GM23248 (cell line): ENCODE measurements at regions not wholly inside any gene's neighbourhood (a gene's known extent, or its start where the extent isn't known, plus 50 kb on each side); places are given as distances from the start of the nearest gene placed in this dataset.

ENCODE experiments used
- DNase-seq: peaks from one replicate; pipeline ENCODE4 v3.0.0-alpha.2; 2015
- H2AFZ ChIP-seq: fragments of 200-600 bp; sonication (generic); 2 replicates; pipeline ENCODE4 v1.6.1; 2016; ENCODE audit warnings: antibody characterized with exemption
- H3F3A ChIP-seq: fragments of 200-600 bp; sonication (generic); 2 replicates; pipeline ENCODE4 v1.6.1; 2016; ENCODE audit warnings: mild to moderate bottlenecking, antibody characterized with exemption, mixed run types; ENCODE audit not compliant: insufficient read depth
- H3K27ac ChIP-seq: fragments of 200-600 bp; sonication (generic); 2 replicates; pipeline ENCODE4 v1.5.1; 2016; ENCODE audit warnings: mild to moderate bottlenecking
- H3K27me3 ChIP-seq: fragments of 200-600 bp; sonication (generic); replicated peaks from 2 replicates; pipeline ENCODE4 v1.6.1; 2016; ENCODE audit warnings: mild to moderate bottlenecking; ENCODE audit not compliant: insufficient read depth
- H3K36me3 ChIP-seq: fragments of 200-600 bp; sonication (generic); 2 replicates; pipeline ENCODE4 v1.6.1; 2016; ENCODE audit warnings: low read depth, mild to moderate bottlenecking
- H3K4me1 ChIP-seq: fragments of 200-600 bp; sonication (generic); 2 replicates; pipeline ENCODE4 v1.6.1; 2016; ENCODE audit warnings: mild to moderate bottlenecking; ENCODE audit not compliant: insufficient read depth
- H3K4me2 ChIP-seq: fragments of 200-600 bp; sonication (generic); one replicate; pipeline ENCODE4 v1.6.1; 2016; ENCODE audit warnings: mild to moderate bottlenecking; ENCODE audit not compliant: unreplicated experiment
- H3K4me3 ChIP-seq: fragments of 200-600 bp; sonication (generic); 2 replicates; pipeline ENCODE4 v1.5.1; 2016; ENCODE audit warnings: mild to moderate bottlenecking
- H3K79me2 ChIP-seq: fragments of 200-600 bp; sonication (generic); 2 replicates; pipeline ENCODE4 v1.6.1; 2016; ENCODE audit warnings: mild to moderate bottlenecking; ENCODE audit not compliant: insufficient read depth
- H3K9ac ChIP-seq: fragments of 200-600 bp; sonication (generic); 2 replicates; pipeline ENCODE4 v1.6.1; 2016; ENCODE audit warnings: mild to moderate bottlenecking
- H3K9me2 ChIP-seq: fragments of 200-600 bp; sonication (generic); 2 replicates; pipeline ENCODE4 v1.6.1; 2016; ENCODE audit warnings: mixed run types, mild to moderate bottlenecking, moderate library complexity; ENCODE audit not compliant: insufficient read depth
- H3K9me3 ChIP-seq: fragments of 200-600 bp; sonication (generic); one replicate; pipeline ENCODE4 v1.6.1; 2017; ENCODE audit warnings: low read depth
- H4K20me1 ChIP-seq: fragments of 200-600 bp; sonication (generic); 2 replicates; pipeline ENCODE4 v1.6.0; 2016; ENCODE audit not compliant: insufficient read depth
- EZH2 ChIP-seq: fragments of 200-600 bp; sonication (generic); IDR thresholded peaks from 2 replicates; pipeline ENCODE4 v1.6.1; 2018; ENCODE audit warnings: antibody characterized with exemption, mild to moderate bottlenecking; ENCODE audit not compliant: insufficient read depth, poor library complexity, severe bottlenecking
- EZH2phosphoT487 ChIP-seq: fragments of 200-600 bp; sonication (generic); IDR thresholded peaks from 2 replicates; pipeline ENCODE4 v1.6.1; 2018; ENCODE audit warnings: antibody characterized with exemption, moderate library complexity, mild to moderate bottlenecking, low read depth; ENCODE audit not compliant: insufficient read depth
- WGBS, 2 experiments: methylation state at CpG; one replicate each; pipeline ENCODE4 v1.1.6; 2015 to 2017; ENCODE audit warnings: low lambda C conversion rate in 2 of 2, low coverage in 1 of 2; ENCODE audit errors: missing lambda C conversion rate in 2 of 2; 5-methylcytosine and 5-hydroxymethylcytosine counted together
- in situ Hi-C: fragments of 300-500 bp; cut with MboI; formaldehyde crosslinking; loops from 2 replicates; pipeline ENCODE4 v1.15.0; 2020

- no peaks in the 10 kb centered on the region for H3K36me3 ChIP-seq
- H3K27me3 ChIP-seq: no peaks in the 10 kb centered on the region
- H3K9me3 ChIP-seq: no peaks in the 10 kb centered on the region
- no peak overlapping the region for H2AFZ ChIP-seq
- H3F3A ChIP-seq: peaks cover 8% of the 10 kb centered on the region
- 60 to 63% methylated on average over 5 of the region's 5 CpGs for WGBS, 2 experiments
- H4K20me1 ChIP-seq: no peaks in the 10 kb centered on the region
- in situ Hi-C loops: no loop called here
- H3K27ac ChIP-seq: no peak overlapping the region
- H3K4me1 ChIP-seq: peaks cover 11% of the 10 kb centered on the region
- TF ChIP-seq EZH2phosphoT487 (no peak), EZH2 (no peak)
- no peak overlapping the region for H3K9ac ChIP-seq
- no peak overlapping the region for H3K4me2 ChIP-seq
- DNase-seq: no peak
- H3K79me2 ChIP-seq: no peaks in the 10 kb centered on the region
- H3K9me2 ChIP-seq: no peaks in the 10 kb centered on the region
- no peak overlapping the region for H3K4me3 ChIP-seq
These were observed 62.4 kb upstream of the SLC66A3 start for GRCh38 chr2:11092701-11093335.

- Histone ChIP-seq H3F3A (peaks cover 10% of the 10 kb centered on the region), H3K36me3 (no peaks in the 10 kb centered on the region), H4K20me1 (no peaks in the 10 kb centered on the region), H3K79me2 (no peaks in the 10 kb centered on the region), H3K27me3 (no peaks in the 10 kb centered on the region), H3K4me1 (peaks cover 11% of the 10 kb centered on the region), H3K9ac (no peak overlapping the region), H2AFZ (no peak overlapping the region), H3K9me3 (no peaks in the 10 kb centered on the region), H3K4me3 (no peak overlapping the region), H3K9me2 (no peaks in the 10 kb centered on the region), H3K4me2 (no peak overlapping the region), H3K27ac (no peak overlapping the region)
- TF ChIP-seq EZH2phosphoT487 (no peak), EZH2 (no peak)
- DNase-seq: no peak
- WGBS, 2 experiments: 47 to 50% methylated on average over 4 of the region's 4 CpGs
- in situ Hi-C loops: no loop called here
These were observed 61.8 kb upstream of the SLC66A3 start for GRCh38 chr2:11093467-11093866.

- H3K27me3 ChIP-seq: no peaks in the 10 kb centered on the region
- H3K4me2 ChIP-seq: no peak overlapping the region
- H3K9ac ChIP-seq: no peak overlapping the region
- no peak overlapping the region for H2AFZ ChIP-seq
- no peaks in the 10 kb centered on the region for H3K79me2 ChIP-seq
- in situ Hi-C loops: no loop called here
- no peaks in the 10 kb centered on the region for H3K36me3 ChIP-seq
- peaks cover 11% of the 10 kb centered on the region for H3K4me1 ChIP-seq
- 62 to 66% methylated on average over 18 to 19 of the region's 19 CpGs for WGBS, 2 experiments
- TF ChIP-seq EZH2: no peak
- TF ChIP-seq EZH2phosphoT487: no peak
- no peaks in the 10 kb centered on the region for H4K20me1 ChIP-seq
- H3K9me3 ChIP-seq: no peaks in the 10 kb centered on the region
- no peak overlapping the region for H3K4me3 ChIP-seq
- no peaks in the 10 kb centered on the region for H3K9me2 ChIP-seq
- peaks cover 10% of the 10 kb centered on the region for H3F3A ChIP-seq
- DNase-seq: no peak
- H3K27ac ChIP-seq: no peak overlapping the region
These were observed 61.1 kb upstream of the SLC66A3 start for GRCh38 chr2:11094021-11094810.

GRCh38 chr2:11096591-11096990 lies 58.7 kb upstream of the SLC66A3 start:
- no peak overlapping the region for H3K4me3 ChIP-seq
- no peak overlapping the region for H2AFZ ChIP-seq
- no peaks in the 10 kb centered on the region for H3K9me3 ChIP-seq
- H4K20me1 ChIP-seq: no peaks in the 10 kb centered on the region
- peaks cover 10% of the 10 kb centered on the region for H3F3A ChIP-seq
- H3K27ac ChIP-seq: no peak overlapping the region
- H3K4me1 ChIP-seq: peaks cover 11% of the 10 kb centered on the region
- in situ Hi-C loops: no loop called here
- H3K4me2 ChIP-seq: no peak overlapping the region
- TF ChIP-seq EZH2phosphoT487 (no peak), EZH2 (no peak)
- H3K9me2 ChIP-seq: no peaks in the 10 kb centered on the region
- H3K36me3 ChIP-seq: no peaks in the 10 kb centered on the region
- no peaks in the 10 kb centered on the region for H3K79me2 ChIP-seq
- no peaks in the 10 kb centered on the region for H3K27me3 ChIP-seq
- DNase-seq: no peak
- WGBS, 2 experiments: 52 to 63% methylated on average over 8 to 9 of the region's 10 CpGs
- H3K9ac ChIP-seq: no peak overlapping the region
